Astrocyte (in vitro differentiated cells and primary cell): ENCODE measurements at regions not wholly inside any gene's neighbourhood (a gene's known extent, or its start where the extent isn't known, plus 50 kb on each side); places are given as distances from the start of the nearest gene placed in this dataset.

ENCODE experiments used
- DNase-seq: peaks from one replicate; pipeline ENCODE4 v3.0.0-alpha.2; 2010; ENCODE audit warnings: low read depth
- FAIRE-seq: peaks from 2 replicates; lab custom pipeline; 2011; peaks lifted over from hg19 to GRCh38; lab: Jason Lieb, UNC
- H2AFZ ChIP-seq: 2 replicates; pipeline ENCODE4 v1.6.0; 2012; ENCODE audit warnings: low read depth, low read length, inconsistent platforms
- H3K27ac ChIP-seq: 2 replicates; pipeline ENCODE4 v1.5.1; 2011; ENCODE audit warnings: low read depth, low read length, inconsistent platforms
- H3K27me3 ChIP-seq: 2 replicates; pipeline ENCODE4 v1.6.0; 2011; ENCODE audit warnings: low read length, inconsistent platforms; ENCODE audit not compliant: insufficient read depth
- H3K36me3 ChIP-seq: 2 replicates; pipeline ENCODE4 v1.5.1; 2011; ENCODE audit warnings: low read length, inconsistent platforms; ENCODE audit not compliant: insufficient read depth
- H3K4me1 ChIP-seq: 2 replicates; pipeline ENCODE4 v1.5.1; 2011; ENCODE audit warnings: low read length, inconsistent platforms; ENCODE audit not compliant: insufficient read depth
- H3K4me2 ChIP-seq: 2 replicates; pipeline ENCODE4 v1.6.0; 2012; ENCODE audit warnings: low read length, inconsistent platforms
- H3K4me3 ChIP-seq: 2 replicates; pipeline ENCODE4 v1.5.1; 2011; ENCODE audit warnings: low read depth, mild to moderate bottlenecking, low read length, inconsistent platforms; ENCODE audit not compliant: insufficient read depth
- H3K79me2 ChIP-seq: 2 replicates; pipeline ENCODE4 v1.6.0; 2012; ENCODE audit warnings: mild to moderate bottlenecking, low read length, inconsistent platforms; ENCODE audit not compliant: insufficient read depth
- H3K9ac ChIP-seq: 2 replicates; pipeline ENCODE4 v1.6.0; 2012; ENCODE audit warnings: mild to moderate bottlenecking, low read length, inconsistent platforms
- H3K9me3 ChIP-seq: 2 replicates; pipeline ENCODE4 v1.5.1; 2012; ENCODE audit warnings: low read depth, mild to moderate bottlenecking, low read length, inconsistent platforms; ENCODE audit not compliant: insufficient read depth
- H4K20me1 ChIP-seq: 2 replicates; pipeline ENCODE4 v1.6.0; 2012; ENCODE audit warnings: low read length, inconsistent platforms; ENCODE audit not compliant: insufficient read depth
- H3K27ac Mint-ChIP-seq: one replicate; pipeline ENCODE4 v1.8.0; 2021; ENCODE audit warnings: mild to moderate bottlenecking, mixed read lengths; ENCODE audit not compliant: unreplicated experiment
- H3K27me3 Mint-ChIP-seq: one replicate; pipeline ENCODE4 v1.8.0; 2021; ENCODE audit warnings: low read depth, mixed read lengths; ENCODE audit not compliant: unreplicated experiment
- H3K36me3 Mint-ChIP-seq: one replicate; pipeline ENCODE4 v1.8.0; 2021; ENCODE audit warnings: low read depth, mixed read lengths; ENCODE audit not compliant: unreplicated experiment
- H3K4me1 Mint-ChIP-seq: one replicate; pipeline ENCODE4 v1.8.0; 2021; ENCODE audit warnings: low read depth, mixed read lengths; ENCODE audit not compliant: unreplicated experiment
- H3K4me3 Mint-ChIP-seq: one replicate; pipeline ENCODE4 v1.8.0; 2021; ENCODE audit warnings: mild to moderate bottlenecking, moderate library complexity, mixed read lengths; ENCODE audit not compliant: unreplicated experiment
- H3K9me3 Mint-ChIP-seq: one replicate; pipeline ENCODE4 v1.8.0; 2021; ENCODE audit warnings: mild to moderate bottlenecking, mixed read lengths; ENCODE audit not compliant: unreplicated experiment
- EZH2 ChIP-seq: IDR thresholded peaks from 2 replicates; pipeline ENCODE4 v1.6.1; 2012; ENCODE audit warnings: mild to moderate bottlenecking, low read length, inconsistent platforms; ENCODE audit not compliant: insufficient read depth
- TF ChIP-seq, protein P1 (sequence below): IDR thresholded peaks from 2 replicates; pipeline ENCODE4 v1.5.1; 2011; ENCODE audit warnings: low read depth, mild to moderate bottlenecking, inconsistent platforms, low read length, moderate library complexity; ENCODE audit not compliant: insufficient read depth

GRCh38 chr11:35875466-35875865 lies 68.4 kb upstream of the LDLRAD3 start:
- DNase-seq (no peak), FAIRE-seq (no peak)
- Histone ChIP-seq H3K27me3 (no peaks in the 10 kb centered on the region), H4K20me1 (no peaks in the 10 kb centered on the region), H3K4me2 (no peak overlapping the region), H3K27ac (no peak overlapping the region), H3K36me3 (no peaks in the 10 kb centered on the region), H3K79me2 (no peaks in the 10 kb centered on the region), H3K9ac (no peak overlapping the region), H3K4me3 (no peak overlapping the region), H2AFZ (no peak overlapping the region), H3K9me3 (no peaks in the 10 kb centered on the region), H3K4me1 (no peaks in the 10 kb centered on the region)
- no peak for TF ChIP-seq EZH2
- TF ChIP-seq, protein P1, sequence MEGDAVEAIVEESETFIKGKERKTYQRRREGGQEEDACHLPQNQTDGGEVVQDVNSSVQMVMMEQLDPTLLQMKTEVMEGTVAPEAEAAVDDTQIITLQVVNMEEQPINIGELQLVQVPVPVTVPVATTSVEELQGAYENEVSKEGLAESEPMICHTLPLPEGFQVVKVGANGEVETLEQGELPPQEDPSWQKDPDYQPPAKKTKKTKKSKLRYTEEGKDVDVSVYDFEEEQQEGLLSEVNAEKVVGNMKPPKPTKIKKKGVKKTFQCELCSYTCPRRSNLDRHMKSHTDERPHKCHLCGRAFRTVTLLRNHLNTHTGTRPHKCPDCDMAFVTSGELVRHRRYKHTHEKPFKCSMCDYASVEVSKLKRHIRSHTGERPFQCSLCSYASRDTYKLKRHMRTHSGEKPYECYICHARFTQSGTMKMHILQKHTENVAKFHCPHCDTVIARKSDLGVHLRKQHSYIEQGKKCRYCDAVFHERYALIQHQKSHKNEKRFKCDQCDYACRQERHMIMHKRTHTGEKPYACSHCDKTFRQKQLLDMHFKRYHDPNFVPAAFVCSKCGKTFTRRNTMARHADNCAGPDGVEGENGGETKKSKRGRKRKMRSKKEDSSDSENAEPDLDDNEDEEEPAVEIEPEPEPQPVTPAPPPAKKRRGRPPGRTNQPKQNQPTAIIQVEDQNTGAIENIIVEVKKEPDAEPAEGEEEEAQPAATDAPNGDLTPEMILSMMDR = no peak
- no peaks in the 10 kb centered on the region for H3K27me3 Mint-ChIP-seq
- H3K36me3 Mint-ChIP-seq = no peaks in the 10 kb centered on the region
- no peak overlapping the region for H3K4me3 Mint-ChIP-seq
- no peak overlapping the region for H3K27ac Mint-ChIP-seq
- no peaks in the 10 kb centered on the region for H3K4me1 Mint-ChIP-seq
- peaks cover 4% of the 10 kb centered on the region for H3K9me3 Mint-ChIP-seq

GRCh38 chr11:35876786-35877185 lies 67.1 kb upstream of the LDLRAD3 start:
- H3K9me3 ChIP-seq = no peaks in the 10 kb centered on the region

DNA sequence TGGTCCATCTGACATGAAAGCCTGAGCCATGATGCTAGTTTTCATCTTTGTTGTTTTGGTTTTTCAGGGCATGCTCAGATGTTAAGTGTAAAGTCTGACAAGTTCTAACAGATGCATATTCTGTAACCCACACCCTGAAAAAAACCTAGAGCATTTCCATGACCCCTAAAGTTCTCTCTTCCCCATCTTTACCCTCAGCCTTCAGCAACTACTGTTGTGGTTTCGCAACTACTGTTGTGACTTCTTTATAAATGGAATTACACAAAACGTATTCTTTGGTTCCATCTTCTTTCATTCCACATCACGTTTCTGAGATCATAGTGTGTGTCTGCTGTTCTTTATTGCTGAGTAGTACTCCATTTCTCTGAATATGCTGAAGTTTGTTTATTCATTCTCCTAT lies 65.1 kb upstream of the LDLRAD3 start:
- no peak overlapping the region for H3K27ac ChIP-seq
- no peak overlapping the region for H3K4me2 ChIP-seq
- H3K4me3 ChIP-seq = no peak overlapping the region
- Mint-ChIP-seq H3K27me3 (no peaks in the 10 kb centered on the region), H3K4me1 (no peaks in the 10 kb centered on the region), H3K9me3 (no peaks in the 10 kb centered on the region), H3K36me3 (no peaks in the 10 kb centered on the region), H3K27ac (no peak overlapping the region), H3K4me3 (no peak overlapping the region)
- H3K4me1 ChIP-seq = no peaks in the 10 kb centered on the region
- H3K9me3 ChIP-seq = no peaks in the 10 kb centered on the region
- H3K79me2 ChIP-seq = no peaks in the 10 kb centered on the region
- no peaks in the 10 kb centered on the region for H3K36me3 ChIP-seq
- no peak for FAIRE-seq
- DNase-seq = no peak
- no peaks in the 10 kb centered on the region for H3K27me3 ChIP-seq
- no peak overlapping the region for H2AFZ ChIP-seq
- no peak overlapping the region for H3K9ac ChIP-seq
- TF ChIP-seq EZH2 = no peak
- TF ChIP-seq, protein P1 = no peak
- H4K20me1 ChIP-seq = no peaks in the 10 kb centered on the region

More at GRCh38 chr11:35876786-35877185, 67.1 kb upstream of the LDLRAD3 start:
- Histone ChIP-seq H3K36me3 (no peaks in the 10 kb centered on the region), H3K27me3 (no peaks in the 10 kb centered on the region), H3K4me3 (no peak overlapping the region), H3K4me1 (no peaks in the 10 kb centered on the region), H3K9ac (no peak overlapping the region), H3K4me2 (no peak overlapping the region), H2AFZ (no peak overlapping the region), H4K20me1 (no peaks in the 10 kb centered on the region), H3K79me2 (no peaks in the 10 kb centered on the region), H3K27ac (no peak overlapping the region)
- no peak for TF ChIP-seq EZH2
- TF ChIP-seq, protein P1 = no peak
- Mint-ChIP-seq H3K4me3 (no peak overlapping the region), H3K4me1 (no peaks in the 10 kb centered on the region), H3K27me3 (no peaks in the 10 kb centered on the region), H3K27ac (no peak overlapping the region), H3K9me3 (no peaks in the 10 kb centered on the region), H3K36me3 (no peaks in the 10 kb centered on the region)
- no peak for FAIRE-seq
- DNase-seq = no peak
